ENCODE measurements at regions not wholly inside any gene's neighbourhood (a gene's known extent, or its start where the extent isn't known, plus 50 kb on each side); places are given as distances from the start of the nearest gene placed in this dataset.

- TF ChIP-seq CTCF (IDR thresholded peaks at IDR 0.05) (no peak), POLR2A (IDR thresholded peaks at IDR 0.05) (no peak)
Observed at GRCh38 chr7:17207220-17207619, 91.2 kb upstream of the AHR start.

Data from tibial nerve (tissue), 3 donors.